Endothelial cell of umbilical vein (primary cell): ENCODE measurements at regions not wholly inside any gene's neighbourhood (a gene's known extent, or its start where the extent isn't known, plus 50 kb on each side); places are given as distances from the start of the nearest gene placed in this dataset.

Source experiments
- BruUV-seq: library from RNA; stranded (reverse); fragments of 400-500 nt; replicated peaks from 2 replicates; lab custom pipeline; 2021; lab: Mats Ljungman, UMichigan
- CTCF ChIA-PET: fragments of 300-600, 350-600 bp; sonication (Branson Sonifier 250); formaldehyde crosslinking; loops from one replicate; lab custom pipeline; 2021; ENCODE audit warnings: antibody characterized with exemption, inconsistent platforms; lab: Charles Lee
- POLR2A ChIA-PET: fragments of 300-600, 350-600 bp; sonication (Branson Sonifier 250); formaldehyde crosslinking; loops from one replicate; lab custom pipeline; 2021; ENCODE audit warnings: antibody characterized with exemption, inconsistent platforms; lab: Charles Lee
- DNase-seq: peaks from one replicate; pipeline ENCODE4 v3.0.0-alpha.2; 2011; ENCODE audit warnings: low read depth, low spot score
- FAIRE-seq: peaks from 2 replicates; lab custom pipeline; 2011; peaks lifted over from hg19 to GRCh38; lab: Jason Lieb, UNC
- H2AFZ ChIP-seq: 2 replicates; pipeline ENCODE4 v1.6.0; 2012; ENCODE audit warnings: low read depth, low read length, control low read depth, inconsistent platforms
- H3K27ac ChIP-seq: 2 replicates; pipeline ENCODE4 v1.5.1; 2011; ENCODE audit warnings: low read depth, mild to moderate bottlenecking, control low read depth, low read length, moderate library complexity; ENCODE audit not compliant: insufficient read depth
- H3K27me3 ChIP-seq, 2 experiments: 2 replicates each; pipeline versions ENCODE4 v1.6.0 to v1.6.1; 2011; ENCODE audit warnings: low read length in 2 of 2, mixed read lengths in 1 of 2; ENCODE audit not compliant: control insufficient read depth in 2 of 2, insufficient read depth in 2 of 2
- H3K36me3 ChIP-seq, 2 experiments: 2 replicates in 1 of 2; 3 replicates in 1 of 2; pipeline ENCODE4 v1.5.1; 2011; ENCODE audit warnings: low read length in 2 of 2, mild to moderate bottlenecking in 1 of 2, moderate library complexity in 1 of 2; ENCODE audit not compliant: control insufficient read depth in 2 of 2, insufficient read depth in 2 of 2; ENCODE audit errors: extremely low read depth in 1 of 2
- H3K4me1 ChIP-seq: 3 replicates; pipeline ENCODE4 v1.5.1; 2011; ENCODE audit warnings: mild to moderate bottlenecking, low read length; ENCODE audit not compliant: control insufficient read depth, insufficient read depth; ENCODE audit errors: extremely low read depth
- H3K4me2 ChIP-seq: 2 replicates; pipeline ENCODE4 v1.6.1; 2011; ENCODE audit warnings: low read length, control low read depth, mixed read lengths; ENCODE audit not compliant: insufficient read depth
- H3K4me3 ChIP-seq, 3 experiments: fragments of 200-600 bp in 1 of 3; sonication (generic), shearing (Covaris generic) in 1 of 3; replicated peaks in 1 of 3; 2 replicates each; pipeline ENCODE4 v1.5.1; 2011 to 2016; ENCODE audit warnings: control low read depth in 3 of 3, low read length in 3 of 3, mild to moderate bottlenecking in 2 of 3, inconsistent platforms in 1 of 3, low read depth in 1 of 3, moderate library complexity in 1 of 3; ENCODE audit not compliant: insufficient read depth in 1 of 3
- H3K79me2 ChIP-seq: 2 replicates; pipeline ENCODE4 v1.6.0; 2012; ENCODE audit warnings: low read length, inconsistent platforms; ENCODE audit not compliant: control insufficient read depth, insufficient read depth
- H3K9ac ChIP-seq: replicated peaks from 2 replicates; pipeline ENCODE3; 2011; ENCODE audit warnings: low read length, control low read depth; ENCODE audit not compliant: insufficient read depth; ENCODE audit errors: extremely low read depth
- H3K9me1 ChIP-seq: replicated peaks from 3 replicates; pipeline ENCODE4 v1.6.0; 2011; ENCODE audit warnings: mild to moderate bottlenecking, low read length; ENCODE audit not compliant: control insufficient read depth, insufficient read depth; ENCODE audit errors: extremely low read depth
- H3K9me3 ChIP-seq: replicated peaks from 2 replicates; pipeline ENCODE4 v1.5.1; 2012; ENCODE audit warnings: low read length, inconsistent platforms; ENCODE audit not compliant: control insufficient read depth, insufficient read depth
- H4K20me1 ChIP-seq: replicated peaks from 2 replicates; pipeline ENCODE3; 2011; ENCODE audit warnings: mild to moderate bottlenecking, low read length; ENCODE audit not compliant: control insufficient read depth, insufficient read depth; ENCODE audit errors: extremely low read depth
- CTCF ChIP-seq, 2 donors: IDR thresholded peaks; 1 replicate in 1 of 2; 2 replicates in 1 of 2; pipeline ENCODE4 v1.5.1; 2011; ENCODE audit warnings: low read length in 2 of 2, mild to moderate bottlenecking in 2 of 2, moderate library complexity in 2 of 2, control low read depth in 1 of 2, inconsistent platforms in 1 of 2, low read depth in 1 of 2; ENCODE audit not compliant: insufficient read depth in 1 of 2; ENCODE audit errors: extremely low read depth in 1 of 2
- FOS ChIP-seq: IDR thresholded peaks from 2 replicates; pipeline ENCODE4 v1.6.1; 2011; ENCODE audit warnings: mild to moderate bottlenecking, low read length, moderate library complexity, borderline replicate concordance; ENCODE audit not compliant: insufficient read depth
- GATA2 ChIP-seq: IDR thresholded peaks from 2 replicates; pipeline ENCODE4 v1.7.0; 2011; ENCODE audit warnings: low read depth, mild to moderate bottlenecking, moderate library complexity, mixed read lengths, low read length; ENCODE audit not compliant: insufficient read length, insufficient read depth
- JUN ChIP-seq: IDR thresholded peaks from 2 replicates; pipeline ENCODE4 v1.6.1; 2011; ENCODE audit warnings: borderline replicate concordance, low read depth; ENCODE audit not compliant: insufficient read length, insufficient read depth
- MAX ChIP-seq: IDR thresholded peaks from 2 replicates; pipeline ENCODE4 v1.6.1; 2011; ENCODE audit not compliant: insufficient read depth, insufficient read length
- MYC ChIP-seq: IDR thresholded peaks from one replicate; pipeline ENCODE4 v1.6.1; 2011; ENCODE audit warnings: mild to moderate bottlenecking, low read depth, low read length
- POLR2A ChIP-seq: IDR thresholded peaks from 2 replicates; pipeline ENCODE4 v1.6.1; 2012; ENCODE audit warnings: low read depth, mild to moderate bottlenecking, control low read depth, low read length
- POLR2AphosphoS5 ChIP-seq: IDR thresholded peaks from 2 replicates; pipeline ENCODE4 v1.6.1; 2012; ENCODE audit warnings: low read depth, mild to moderate bottlenecking, control low read depth, low read length, moderate library complexity; ENCODE audit not compliant: insufficient read depth
- dilution Hi-C: fragments of 300-500 bp; cut with MboI; formaldehyde crosslinking; loops from one replicate; pipeline ENCODE4 v1.15.0; 2019; ENCODE audit warnings: low sequenced_read_pairs; ENCODE audit not compliant: extremely low pct_ligation_motif_present
- intact Hi-C: fragments of 100-400 bp; cut with micrococcal nuclease; formaldehyde crosslinking; loops from one replicate; pipeline ENCODE4 v1.10.0; 2022

GRCh38 chr14:94863366-94863765, 93.5 kb upstream of the GSC start:
- Histone ChIP-seq H3K36me3 (no peaks in the 10 kb centered on the region), H2AFZ (no peak overlapping the region), H3K27ac (no peak overlapping the region), H4K20me1 (no peaks in the 10 kb centered on the region), H3K79me2 (no peaks in the 10 kb centered on the region), H3K4me2 (no peak overlapping the region), H3K27me3 (no peaks in the 10 kb centered on the region), H3K9ac (no peak overlapping the region), H3K9me3 (no peaks in the 10 kb centered on the region), H3K9me1 (no peaks in the 10 kb centered on the region), H3K4me1 (no peaks in the 10 kb centered on the region), H3K4me3 (no peak overlapping the region)
- CTCF ChIA-PET, result no interaction called here
- intact Hi-C loops, result no loop called here
- dilution Hi-C loops, result no loop called here
- POLR2A ChIA-PET, result no interaction called here
- TF ChIP-seq MAX, result no peak
- no peak for TF ChIP-seq FOS
- TF ChIP-seq CTCF (IDR thresholded peaks at IDR 0.05; ENCODE audit: extremely low read depth in 1 of 2, insufficient read depth in 1 of 2, low read depth in 1 of 2, low read length in 2 of 2), result no peak
- TF ChIP-seq GATA2, result no peak
- TF ChIP-seq POLR2A, result no peak
- BruUV-seq, result no TSS peak
- DNase-seq (no peak), FAIRE-seq (no peak)

- no peaks in the 10 kb centered on the region for H3K36me3 ChIP-seq
- H2AFZ ChIP-seq, result no peak overlapping the region
- TF ChIP-seq JUN (no peak), MAX (no peak), FOS (no peak), MYC (no peak), GATA2 (no peak), CTCF (IDR thresholded peaks at IDR 0.05; ENCODE audit: extremely low read depth in 1 of 2, insufficient read depth in 1 of 2, low read depth in 1 of 2, low read length in 2 of 2) (no peak), POLR2AphosphoS5 (no peak)
- H3K9me3 ChIP-seq, result no peaks in the 10 kb centered on the region
- no peaks in the 10 kb centered on the region for H3K27me3 ChIP-seq
- H4K20me1 ChIP-seq, result no peaks in the 10 kb centered on the region
- intact Hi-C loops, result no loop called here
- dilution Hi-C loops, result no loop called here
- no peak overlapping the region for H3K9ac ChIP-seq
- no peak overlapping the region for H3K4me3 ChIP-seq
- DNase-seq (no peak), FAIRE-seq (no peak)
- H3K4me1 ChIP-seq, result no peaks in the 10 kb centered on the region
- no peak overlapping the region for H3K27ac ChIP-seq
- no peaks in the 10 kb centered on the region for H3K9me1 ChIP-seq
- H3K4me2 ChIP-seq, result no peak overlapping the region
- no TSS peak for BruUV-seq
- ChIA-PET POLR2A (no interaction called here), CTCF (no interaction called here)
- H3K79me2 ChIP-seq, result no peaks in the 10 kb centered on the region
Observed at GRCh38 chr14:94857950-94858349, 88.0 kb upstream of the GSC start.
